PC-3 (cell line): ENCODE measurements at regions not wholly inside any gene's neighbourhood (a gene's known extent, or its start where the extent isn't known, plus 50 kb on each side); places are given as distances from the start of the nearest gene placed in this dataset.

Experiments used
- CTCF ChIP-seq: fragments of 300-600 bp; sonication (generic); conservative IDR thresholded peaks from 2 replicates; pipeline ENCODE4 v1.5.1; 2017; ENCODE audit warnings: antibody characterized with exemption, low read depth, mild to moderate bottlenecking, low read length
- EZH2 ChIP-seq: fragments of 300-600 bp; sonication (generic); IDR thresholded peaks from one replicate; pipeline ENCODE4 v1.6.1; 2017; ENCODE audit warnings: antibody characterized with exemption, mild to moderate bottlenecking, low read length; ENCODE audit not compliant: unreplicated experiment

GRCh38 chr18:28669165-28669564, 492.2 kb upstream of the CDH2 start:
- TF ChIP-seq EZH2 = no peak
- TF ChIP-seq CTCF = no peak
